Mesenchymal stem cell (in vitro differentiated cells and primary cell): ENCODE measurements at regions not wholly inside any gene's neighbourhood (a gene's known extent, or its start where the extent isn't known, plus 50 kb on each side); places are given as distances from the start of the nearest gene placed in this dataset.

Experiments used
- DNase-seq: peaks from one replicate; pipeline ENCODE4 v3.0.0-alpha.2; 2013
- H2AFZ ChIP-seq: one replicate; pipeline ENCODE4 v1.6.1; 2013; ENCODE audit warnings: low read depth, mild to moderate bottlenecking, control low read depth, inconsistent platforms, low read length, moderate library complexity
- H2AK5ac ChIP-seq: 2 replicates; pipeline ENCODE4 v1.6.1; 2013; ENCODE audit warnings: low read length, moderate library complexity, mild to moderate bottlenecking, inconsistent platforms; ENCODE audit not compliant: severe bottlenecking
- H2BK120ac ChIP-seq: one replicate; pipeline ENCODE4 v1.6.1; 2013; ENCODE audit warnings: low read depth, mild to moderate bottlenecking, inconsistent platforms, low read length, moderate library complexity
- H2BK12ac ChIP-seq, 2 experiments: one replicate each; pipeline ENCODE4 v1.6.1; 2013; ENCODE audit warnings: inconsistent platforms in 2 of 2, low read length in 2 of 2, mild to moderate bottlenecking in 2 of 2, moderate library complexity in 2 of 2, control low read depth in 1 of 2
- H2BK15ac ChIP-seq: one replicate; pipeline ENCODE4 v1.6.1; 2013; ENCODE audit warnings: mild to moderate bottlenecking, low read depth, inconsistent platforms; ENCODE audit not compliant: poor library complexity, severe bottlenecking
- H2BK5ac ChIP-seq: 2 replicates; pipeline ENCODE4 v1.6.1; 2013; ENCODE audit warnings: low read depth, mild to moderate bottlenecking, low read length, control low read depth, inconsistent platforms; ENCODE audit not compliant: poor library complexity, severe bottlenecking
- H3K14ac ChIP-seq, 2 experiments: one replicate each; pipeline ENCODE4 v1.6.1; 2013; ENCODE audit warnings: inconsistent platforms in 2 of 2, low read length in 2 of 2, control low read depth in 1 of 2, mild to moderate bottlenecking in 1 of 2, moderate library complexity in 1 of 2
- H3K18ac ChIP-seq, 2 experiments: one replicate each; pipeline ENCODE4 v1.6.1; 2013; ENCODE audit warnings: inconsistent platforms in 2 of 2, low read length in 2 of 2, control low read depth in 1 of 2, low read depth in 1 of 2, mild to moderate bottlenecking in 1 of 2
- H3K23ac ChIP-seq, 2 experiments: one replicate each; pipeline ENCODE4 v1.6.1; 2013; ENCODE audit warnings: inconsistent platforms in 2 of 2, low read length in 2 of 2, mild to moderate bottlenecking in 2 of 2, moderate library complexity in 2 of 2, control low read depth in 1 of 2
- H3K27ac ChIP-seq: 2 replicates; pipeline ENCODE4 v1.5.1; 2013; ENCODE audit warnings: mild to moderate bottlenecking, moderate library complexity, low read length, control low read depth, inconsistent platforms; ENCODE audit not compliant: poor library complexity, severe bottlenecking
- H3K27me3 ChIP-seq, 2 experiments: 2 replicates each; pipeline versions ENCODE4 v1.6.1 to v1.7.0; 2013; ENCODE audit warnings: low read length in 2 of 2, mild to moderate bottlenecking in 2 of 2, moderate library complexity in 2 of 2, control low read depth in 1 of 2, inconsistent platforms in 1 of 2; ENCODE audit not compliant: control insufficient read depth in 1 of 2, insufficient read depth in 1 of 2
- H3K36me3 ChIP-seq, 2 experiments: 2 replicates each; pipeline versions ENCODE4 v1.6.1 to v1.7.0; 2013; ENCODE audit warnings: low read length in 2 of 2, control low read depth in 1 of 2, inconsistent platforms in 1 of 2, low read depth in 1 of 2, mild to moderate bottlenecking in 1 of 2; ENCODE audit not compliant: insufficient read depth in 2 of 2, control insufficient read depth in 1 of 2
- H3K4ac ChIP-seq, 2 experiments: one replicate each; pipeline ENCODE4 v1.6.1; 2013; ENCODE audit warnings: inconsistent platforms in 2 of 2, low read length in 2 of 2, mild to moderate bottlenecking in 2 of 2, moderate library complexity in 2 of 2, control low read depth in 1 of 2, low read depth in 1 of 2
- H3K4me1 ChIP-seq: 2 replicates; pipeline ENCODE4 v1.6.1; 2013; ENCODE audit warnings: low read depth, low read length, control low read depth; ENCODE audit not compliant: control insufficient read depth, insufficient read depth
- H3K4me2 ChIP-seq: 2 replicates; pipeline ENCODE4 v1.6.1; 2013; ENCODE audit warnings: low read length, mild to moderate bottlenecking, inconsistent platforms; ENCODE audit not compliant: poor library complexity, severe bottlenecking
- H3K4me3 ChIP-seq, 2 experiments: 2 replicates each; pipeline versions ENCODE4 v1.5.1 to v1.7.0; 2013; ENCODE audit warnings: low read length in 2 of 2, mild to moderate bottlenecking in 2 of 2, control low read depth in 1 of 2, low read depth in 1 of 2; ENCODE audit not compliant: insufficient read depth in 1 of 2
- H3K79me1 ChIP-seq: replicated peaks from 2 replicates; pipeline ENCODE4 v1.6.1; 2013; ENCODE audit warnings: mild to moderate bottlenecking, control low read depth, low read length, inconsistent platforms; ENCODE audit not compliant: poor library complexity, severe bottlenecking
- H3K9ac ChIP-seq: 2 replicates; pipeline ENCODE4 v1.7.0; 2013; ENCODE audit warnings: mild to moderate bottlenecking, low read length, moderate library complexity
- H3K9me3 ChIP-seq: 2 replicates; pipeline ENCODE4 v1.7.0; 2013; ENCODE audit warnings: mild to moderate bottlenecking, low read length; ENCODE audit not compliant: control insufficient read depth
- H4K8ac ChIP-seq: one replicate; pipeline ENCODE4 v1.6.1; 2013; ENCODE audit warnings: inconsistent platforms, mild to moderate bottlenecking, low read length, moderate library complexity
- H4K91ac ChIP-seq: one replicate; pipeline ENCODE4 v1.6.1; 2013; ENCODE audit warnings: mild to moderate bottlenecking, low read length, inconsistent platforms
- WGBS: methylation state at CpG from one replicate; pipeline ENCODE4 v1.1.7; 2013; ENCODE audit warnings: mixed read lengths; 5-methylcytosine and 5-hydroxymethylcytosine counted together

DNA sequence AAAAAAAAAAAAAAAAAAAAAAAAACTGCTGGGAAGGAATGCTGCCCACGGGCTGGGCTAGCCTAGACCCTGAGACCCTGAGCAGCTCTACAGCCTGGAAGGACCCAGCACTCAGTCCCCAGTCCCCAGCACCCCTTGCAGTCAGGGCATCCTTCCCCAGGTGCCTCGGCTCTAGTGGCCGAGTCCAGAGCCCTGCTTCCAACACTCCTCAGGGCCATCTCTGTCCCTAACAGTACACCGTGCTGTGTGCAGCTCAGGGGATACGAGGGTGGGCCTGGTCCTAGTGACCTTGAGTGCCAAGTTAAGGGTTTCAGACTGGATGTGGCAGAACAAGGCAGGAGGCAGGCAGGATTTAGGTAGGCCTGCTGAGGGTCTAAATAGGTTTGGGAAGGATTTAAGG is 50.2 kb upstream of the LRP8 start:
- Histone ChIP-seq H3K9ac (no peak overlapping the region), H2AK5ac (no peak overlapping the region), H4K91ac (no peak overlapping the region), H3K79me1 (no peaks in the 10 kb centered on the region), H3K4me2 (no peak overlapping the region), H3K4ac (no peak overlapping the region), H2AFZ (no peak overlapping the region), H4K8ac (no peak overlapping the region), H3K9me3 (no peaks in the 10 kb centered on the region), H3K36me3 (no peaks in the 10 kb centered on the region), H3K18ac (no peak overlapping the region), H3K27me3 (peaks cover 4 to 56% of the 10 kb centered on the region in 2 experiments), H3K4me3 (no peak overlapping the region), H2BK12ac (no peak overlapping the region), H2BK5ac (no peak overlapping the region), H3K4me1 (peaks cover 4% of the 10 kb centered on the region), H3K23ac (no peak overlapping the region), H2BK15ac (no peak overlapping the region), H2BK120ac (no peak overlapping the region), H3K14ac (no peak overlapping the region), H3K27ac (no peak overlapping the region)
- DNase-seq = no peak
- WGBS = 83% methylated on average over 5 of the region's 5 CpGs

DNA sequence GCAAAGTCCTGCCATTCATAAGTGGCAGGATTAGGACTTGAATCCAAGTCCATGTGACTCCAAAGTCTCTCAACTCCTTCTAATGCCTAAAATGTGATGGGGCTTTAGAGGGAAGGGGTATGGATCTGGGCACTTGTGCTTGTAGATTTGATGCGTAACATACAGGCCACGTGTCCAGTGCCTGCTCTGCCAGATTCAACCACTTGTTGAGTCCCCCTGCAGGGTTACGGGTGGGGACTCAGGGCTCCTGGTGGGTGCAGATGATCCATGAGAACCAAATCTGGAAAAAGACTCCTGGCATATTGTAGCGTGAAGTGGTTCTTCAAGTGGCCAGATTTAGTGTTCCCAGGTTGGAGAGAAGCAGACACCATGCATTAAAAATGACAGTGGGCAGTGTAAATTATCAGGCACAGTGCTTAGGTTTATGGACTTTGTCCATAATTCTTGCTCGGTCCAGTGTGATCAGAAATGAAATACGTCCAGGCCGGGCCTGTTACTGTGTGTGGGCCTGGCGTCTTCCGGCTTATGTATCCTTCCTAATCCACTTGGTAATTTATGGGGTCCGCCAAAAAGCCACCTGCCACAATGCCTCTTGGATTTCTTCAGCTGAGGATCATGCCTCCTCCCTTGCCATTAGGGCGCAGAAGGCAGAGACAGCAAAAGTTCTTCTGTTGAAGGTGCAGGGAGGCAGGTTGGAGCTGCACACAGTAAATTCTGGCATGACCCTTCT is 51.2 kb upstream of the LRP8 start:
- H3K14ac ChIP-seq = no peak overlapping the region
- H3K27me3 ChIP-seq = peaks cover 4 to 61% of the 10 kb centered on the region in 2 experiments
- no peak overlapping the region for H3K18ac ChIP-seq
- no peak overlapping the region for H3K23ac ChIP-seq
- no peak overlapping the region for H2BK5ac ChIP-seq
- DNase-seq = no peak
- H3K9ac ChIP-seq = no peak overlapping the region
- 92% methylated on average over 11 of the region's 11 CpGs for WGBS
- no peak overlapping the region for H2BK120ac ChIP-seq
- H2BK12ac ChIP-seq = no peak overlapping the region
- no peak overlapping the region for H4K91ac ChIP-seq
- no peak overlapping the region for H3K4ac ChIP-seq
- H3K4me1 ChIP-seq = peaks cover 4% of the 10 kb centered on the region
- H2BK15ac ChIP-seq = no peak overlapping the region
- H2AFZ ChIP-seq = no peak overlapping the region
- no peaks in the 10 kb centered on the region for H3K9me3 ChIP-seq
- H2AK5ac ChIP-seq = no peak overlapping the region
- H3K4me3 ChIP-seq = no peak overlapping the region
- no peak overlapping the region for H3K4me2 ChIP-seq
- H4K8ac ChIP-seq = no peak overlapping the region
- H3K27ac ChIP-seq = no peak overlapping the region
- H3K79me1 ChIP-seq = no peaks in the 10 kb centered on the region
- H3K36me3 ChIP-seq = no peaks in the 10 kb centered on the region

DNA sequence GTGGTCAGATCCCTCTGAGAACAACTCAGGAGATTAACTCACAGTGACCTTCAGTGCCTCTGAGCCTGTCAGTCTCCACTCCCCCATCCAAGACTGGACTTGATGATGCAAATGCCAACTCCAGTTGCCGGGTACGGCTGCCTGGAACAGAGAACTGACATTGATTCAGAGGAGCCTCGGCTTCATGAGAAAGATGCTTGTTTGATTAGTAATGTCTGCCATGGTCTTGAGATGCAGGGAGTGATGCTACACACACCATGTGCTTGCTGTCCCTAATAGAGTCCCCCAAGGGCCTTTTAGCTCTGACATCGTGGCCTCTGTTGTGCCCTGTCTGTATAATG is 51.8 kb upstream of the LRP8 start:
- Histone ChIP-seq H2AK5ac (no peak overlapping the region), H3K18ac (no peak overlapping the region), H3K9ac (no peak overlapping the region), H3K9me3 (no peaks in the 10 kb centered on the region), H3K14ac (no peak overlapping the region), H3K79me1 (no peaks in the 10 kb centered on the region), H3K4me3 (no peak overlapping the region), H3K27me3 (peaks cover 4 to 66% of the 10 kb centered on the region in 2 experiments), H3K4me2 (no peak overlapping the region), H2BK5ac (no peak overlapping the region), H2BK12ac (no peak overlapping the region), H4K91ac (no peak overlapping the region), H3K27ac (no peak overlapping the region), H3K4me1 (peaks cover 4% of the 10 kb centered on the region), H3K36me3 (no peaks in the 10 kb centered on the region), H2AFZ (no peak overlapping the region), H3K4ac (no peak overlapping the region), H2BK120ac (no peak overlapping the region), H2BK15ac (no peak overlapping the region), H3K23ac (no peak overlapping the region), H4K8ac (no peak overlapping the region)
- DNase-seq = no peak
- 94% methylated on average over 4 of the region's 4 CpGs for WGBS

DNA sequence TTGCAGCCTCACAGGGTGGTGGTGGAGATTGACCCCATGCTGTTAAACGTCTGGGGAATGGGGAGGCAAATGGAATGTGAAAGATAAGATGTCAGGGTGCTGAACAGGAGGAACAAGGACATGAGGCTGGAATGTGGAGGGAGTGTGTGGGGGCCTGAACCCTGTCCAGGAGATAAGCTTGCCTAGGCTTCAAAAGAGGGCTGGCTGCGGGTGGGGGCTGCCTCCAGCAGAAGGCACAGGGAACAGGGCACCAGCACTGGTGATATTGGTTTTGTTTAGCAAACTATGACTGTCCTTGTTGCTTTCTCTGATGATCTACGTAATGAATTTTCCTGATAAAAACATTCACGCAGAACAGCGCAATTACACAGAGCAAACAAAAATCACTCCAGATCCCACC is 52.4 kb upstream of the LRP8 start:
- peaks cover 4 to 66% of the 10 kb centered on the region in 2 experiments for H3K27me3 ChIP-seq
- no peak overlapping the region for H2AK5ac ChIP-seq
- H3K14ac ChIP-seq = no peak overlapping the region
- no peak overlapping the region for H3K18ac ChIP-seq
- no peak overlapping the region for H3K27ac ChIP-seq
- H3K4me1 ChIP-seq = peaks cover 4% of the 10 kb centered on the region
- no peak overlapping the region for H2BK5ac ChIP-seq
- no peak overlapping the region for H4K91ac ChIP-seq
- H3K23ac ChIP-seq = no peak overlapping the region
- no peaks in the 10 kb centered on the region for H3K79me1 ChIP-seq
- H2BK120ac ChIP-seq = no peak overlapping the region
- no peak overlapping the region for H3K4ac ChIP-seq
- no peak overlapping the region for H4K8ac ChIP-seq
- WGBS = 81% methylated on average over 5 of the region's 5 CpGs
- H2BK12ac ChIP-seq = no peak overlapping the region
- H3K4me3 ChIP-seq = no peak overlapping the region
- H3K4me2 ChIP-seq = no peak overlapping the region
- H2AFZ ChIP-seq = no peak overlapping the region
- no peaks in the 10 kb centered on the region for H3K36me3 ChIP-seq
- H2BK15ac ChIP-seq = no peak overlapping the region
- no peak overlapping the region for H3K9ac ChIP-seq
- DNase-seq = no peak
- H3K9me3 ChIP-seq = no peaks in the 10 kb centered on the region
